ENCODE measurements at regions not wholly inside any gene's neighbourhood (a gene's known extent, or its start where the extent isn't known, plus 50 kb on each side); places are given as distances from the start of the nearest gene placed in this dataset.
"Not testable (repeated sequence)": the region's sequence is repeated elsewhere in the genome, so short reads cannot be mapped to it uniquely, and the experiment has no call there.

GRCh38 chr2:215889240-215889969 is 123.9 kb downstream of the MREG start:
- DNase-seq = not testable (repeated sequence)

- no peak for DNase-seq
Observed at GRCh38 chr2:215888680-215889079, 124.7 kb downstream of the MREG start.

- DNase-seq = no peak
Observed at GRCh38 chr2:215887303-215887702, 126.0 kb downstream of the MREG start.

DNA sequence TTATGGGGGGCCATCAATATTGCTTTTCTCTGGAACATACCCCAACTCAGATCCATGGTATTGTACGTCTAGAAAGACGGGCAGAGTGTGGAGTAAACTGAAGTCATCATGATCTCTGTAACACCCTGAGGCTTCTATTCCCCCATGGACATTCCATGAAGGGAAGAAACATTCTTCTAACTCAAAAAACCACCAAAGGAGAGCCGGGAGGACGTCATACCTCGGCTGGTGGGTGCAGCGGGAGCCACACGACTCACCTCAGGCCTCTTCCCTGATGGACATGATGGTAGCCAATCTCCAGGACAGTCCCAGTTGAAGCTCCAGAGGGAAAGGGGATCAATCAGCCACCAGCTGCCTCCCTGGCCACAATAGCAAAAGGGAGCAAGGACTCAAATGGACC is 127.3 kb downstream of the MREG start:
- no peak for DNase-seq

- DNase-seq = no peak
Observed at GRCh38 chr2:215885536-215885935, 127.8 kb downstream of the MREG start.

DNA sequence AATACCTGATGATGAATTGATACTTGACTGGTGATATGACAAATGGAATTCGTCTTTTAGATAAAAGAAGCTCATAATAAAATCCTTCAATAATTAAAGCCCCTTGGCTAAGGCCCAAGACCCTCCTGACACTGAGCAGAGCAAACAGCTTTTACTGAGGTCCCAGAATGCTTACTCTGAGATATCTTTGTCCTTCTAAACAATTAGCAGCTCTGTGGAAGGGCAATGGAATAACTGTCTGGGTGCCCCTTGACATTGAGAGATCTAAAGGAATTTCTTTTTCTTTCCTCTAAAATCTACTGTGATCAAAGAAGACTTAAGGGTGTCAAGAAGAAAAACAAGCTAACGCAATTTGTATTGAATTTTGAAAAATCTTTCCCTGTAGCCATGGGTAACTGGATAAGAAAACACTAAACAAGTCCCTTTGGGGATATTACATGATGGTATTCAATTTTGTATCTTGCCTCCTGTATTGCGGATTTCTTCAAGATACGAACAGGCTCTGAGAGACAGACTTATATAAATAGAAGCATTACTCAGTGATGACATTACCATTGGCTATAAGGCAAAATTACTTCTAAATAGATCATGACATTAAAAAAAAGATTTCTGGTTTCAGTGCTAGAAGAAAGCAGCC is 128.8 kb downstream of the MREG start:
- no peak for DNase-seq

- DNase-seq = no peak
Observed at GRCh38 chr2:215883799-215884198, 129.6 kb downstream of the MREG start.

GRCh38 chr2:215882689-215883088 is 130.7 kb downstream of the MREG start:
- no peak for DNase-seq

DNA sequence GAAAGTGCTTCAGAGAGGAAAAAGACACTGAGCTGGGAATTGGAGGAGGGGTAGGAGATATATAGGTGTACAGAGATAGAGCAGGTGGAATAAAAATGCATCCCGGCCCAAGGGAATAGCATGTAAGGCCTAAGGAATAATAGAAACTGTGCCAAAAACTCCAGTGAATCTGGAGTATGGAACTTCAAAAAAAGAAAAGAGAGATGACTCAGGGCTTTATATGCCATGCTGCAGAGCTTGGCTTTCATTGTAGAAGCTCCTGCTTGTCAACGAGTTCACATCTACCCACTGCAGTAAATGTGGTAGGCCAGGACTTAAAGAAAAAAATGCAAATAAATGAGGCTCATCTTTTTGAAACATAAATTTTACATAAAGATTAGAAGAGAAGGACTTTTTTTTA is 131.8 kb downstream of the MREG start:
- DNase-seq = no peak

GRCh38 chr2:215880970-215881369 is 132.4 kb downstream of the MREG start:
- no peak for DNase-seq

- no peak for DNase-seq
Observed at GRCh38 chr2:215879977-215880940, 133.1 kb downstream of the MREG start.

GRCh38 chr2:215879331-215879730 is 134.0 kb downstream of the MREG start:
- DNase-seq = no peak

DNA sequence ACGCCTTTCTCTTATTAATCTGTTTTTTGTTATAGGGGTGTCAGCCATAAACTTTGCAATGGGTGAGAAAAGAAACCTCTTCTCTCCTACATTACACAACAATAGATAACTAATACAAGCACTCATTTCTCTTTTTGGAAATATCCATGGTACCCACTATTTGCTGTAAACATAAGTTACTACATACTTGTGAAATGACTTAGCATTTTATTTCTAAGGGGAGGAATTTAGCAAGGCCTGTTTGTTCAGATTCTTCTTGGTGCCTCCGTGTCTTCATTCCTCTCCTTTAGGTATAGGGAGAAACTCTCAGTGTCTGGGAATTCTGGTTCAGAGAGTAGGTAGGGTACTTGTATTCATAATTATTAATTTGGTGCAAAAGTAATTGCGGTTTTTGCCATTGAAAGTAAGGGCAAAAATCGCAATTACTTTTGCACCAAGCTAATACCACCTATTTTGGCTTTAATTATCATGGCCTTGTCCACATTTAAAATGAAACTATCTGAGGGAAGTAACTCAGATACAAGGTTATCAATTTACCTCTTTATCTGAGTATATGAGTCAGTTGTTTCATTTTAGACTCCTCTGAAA is 134.8 kb downstream of the MREG start:
- no peak for DNase-seq

DNA sequence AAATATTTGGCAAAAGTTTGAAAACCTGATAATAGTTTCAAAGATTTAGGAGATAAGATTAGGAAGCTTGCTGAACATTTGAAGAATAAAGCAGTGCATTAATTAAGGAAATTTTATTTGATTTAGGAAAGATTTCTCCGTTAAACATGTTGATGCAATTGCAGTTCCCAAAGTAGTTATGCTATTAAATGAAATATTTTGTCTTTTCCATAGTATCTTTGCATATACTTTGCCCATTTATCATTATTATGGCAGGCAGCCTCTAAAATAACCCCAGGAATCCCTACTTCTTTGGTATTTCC is 136.5 kb downstream of the MREG start:
- DNase-seq = no peak

DNA sequence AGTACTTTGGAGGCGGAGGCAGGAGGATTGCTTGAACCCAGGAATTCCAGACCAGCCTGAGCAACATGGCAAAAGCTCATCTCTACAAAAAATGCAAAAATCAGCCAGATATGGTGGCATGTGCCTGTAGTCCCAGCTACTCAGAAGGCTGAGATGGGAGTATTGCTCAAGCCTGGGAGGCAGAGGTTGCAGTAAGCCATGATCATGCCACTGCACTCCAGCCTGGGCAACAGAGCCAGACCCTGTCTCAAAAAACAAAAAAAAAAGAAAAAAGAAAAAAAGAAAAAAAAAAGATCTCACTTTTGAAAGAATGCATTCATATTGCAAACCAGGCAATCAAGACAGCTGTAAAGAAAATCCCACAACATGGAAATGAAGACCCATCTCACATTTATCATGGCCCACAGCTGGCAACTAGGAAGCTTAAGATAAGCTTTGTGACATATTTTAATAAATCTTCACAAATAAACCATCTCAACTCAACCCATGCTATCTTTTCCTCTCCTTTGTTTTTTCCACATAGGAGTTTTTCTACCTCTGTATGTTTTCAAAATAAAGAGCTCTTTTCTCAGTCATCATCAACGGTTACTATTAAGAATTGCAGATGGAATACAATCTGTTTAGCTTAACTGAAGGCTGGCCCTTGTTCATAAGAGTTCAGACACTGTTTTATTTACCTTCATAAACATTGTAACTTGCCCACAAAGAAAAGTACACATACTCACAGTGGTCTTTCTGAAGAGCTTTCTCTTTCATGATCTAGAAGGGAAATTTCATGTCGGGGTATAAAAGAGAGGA is 137.0 kb downstream of the MREG start:
- no peak for DNase-seq

GRCh38 chr2:215874418-215874817 is 138.9 kb downstream of the MREG start:
- DNase-seq = no peak

GRCh38 chr2:215870986-215871385 is 142.4 kb downstream of the MREG start:
- DNase-seq = no peak

GRCh38 chr2:215870088-215870490 is 143.3 kb downstream of the MREG start:
- no peak for DNase-seq

DNA sequence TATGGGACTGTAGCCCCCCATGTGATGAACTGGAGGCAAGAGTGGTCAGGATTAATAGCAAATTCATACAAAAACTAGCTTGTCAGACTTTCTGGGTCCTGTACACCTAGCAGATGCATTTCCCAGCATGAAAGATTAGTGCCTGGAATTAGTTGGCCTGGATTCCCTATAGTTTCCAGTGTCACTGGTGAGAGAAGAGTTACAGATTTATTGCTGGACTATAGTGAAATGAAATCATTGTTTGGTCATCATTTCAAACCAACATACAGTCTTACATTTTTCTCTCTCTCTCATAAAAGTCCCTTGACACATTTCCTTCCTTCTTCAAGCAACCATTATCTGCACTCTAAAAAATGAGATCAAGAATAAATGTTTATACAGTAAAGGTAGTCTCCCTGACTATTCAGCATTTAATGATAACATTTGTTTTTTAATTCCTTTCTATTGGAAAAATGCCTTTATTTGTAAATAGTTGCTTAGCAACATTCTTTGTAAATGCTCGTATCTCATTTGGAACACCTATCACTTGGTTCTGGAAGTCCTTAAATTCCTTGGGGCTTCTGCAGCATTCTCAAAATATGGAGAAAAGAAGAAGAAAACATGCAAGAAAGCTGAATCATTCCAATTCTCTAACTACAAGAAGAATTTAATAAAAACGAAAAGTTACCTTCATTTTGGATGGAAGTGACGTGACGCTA is 144.4 kb downstream of the MREG start:
- no peak for DNase-seq

DNA sequence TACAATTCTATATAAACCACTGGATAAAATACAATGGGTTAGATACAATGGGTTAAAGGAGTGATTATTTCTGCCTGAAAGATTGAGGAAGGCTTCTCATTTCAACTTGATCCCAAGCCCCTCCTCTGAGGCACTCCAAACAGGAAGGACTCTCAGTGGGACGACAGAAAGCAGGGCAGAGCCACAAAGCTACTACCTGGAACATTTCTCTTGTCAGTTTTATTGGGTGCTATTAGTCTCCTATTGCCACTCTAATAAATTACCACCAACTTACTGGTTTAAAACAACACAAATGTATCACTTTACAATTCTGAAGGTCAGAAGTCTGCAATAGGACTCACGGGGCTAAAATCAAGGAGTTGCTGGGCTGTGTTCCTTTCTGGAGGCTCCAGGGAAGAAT is 146.7 kb downstream of the MREG start:
- DNase-seq = no peak

Data from nucleus accumbens (tissue), 56 donors.